GM18520 (cell line): ENCODE measurements at regions not wholly inside any gene's neighbourhood (a gene's known extent, or its start where the extent isn't known, plus 50 kb on each side); places are given as distances from the start of the nearest gene placed in this dataset.

Source experiments
- ATAC-seq: cut with Tn5 transposase; IDR thresholded peaks from one replicate; pipeline ENCODE4 v1.9.1; 2021; ENCODE audit not compliant: unreplicated experiment

DNA sequence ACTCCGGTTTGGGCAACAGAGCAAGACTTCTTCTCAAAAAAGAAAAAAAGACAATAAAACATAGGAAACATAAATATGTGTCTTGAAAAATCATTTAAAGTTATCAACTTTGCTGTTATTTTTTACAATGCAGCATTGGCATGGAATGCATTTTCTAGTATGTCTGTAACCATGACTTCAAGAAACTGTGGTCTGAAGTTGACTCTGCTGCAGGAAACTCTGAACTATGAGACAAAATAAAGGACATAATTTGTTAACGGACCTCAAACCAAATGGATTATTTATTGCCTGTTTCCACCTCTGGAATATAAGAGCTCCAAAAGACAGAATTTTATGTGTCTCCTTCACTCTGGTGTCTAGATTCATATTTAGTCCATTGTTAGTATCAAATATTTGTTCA, 79.1 kb downstream of the TRIB2 start:
- ATAC-seq: no peak

GRCh38 chr2:12796657-12797056, 79.9 kb downstream of the TRIB2 start:
- ATAC-seq: no peak

- no peak for ATAC-seq
Observed at GRCh38 chr2:12797815-12798214, 81.1 kb downstream of the TRIB2 start.

GRCh38 chr2:12803607-12804006, 86.9 kb downstream of the TRIB2 start:
- ATAC-seq: no peak

DNA sequence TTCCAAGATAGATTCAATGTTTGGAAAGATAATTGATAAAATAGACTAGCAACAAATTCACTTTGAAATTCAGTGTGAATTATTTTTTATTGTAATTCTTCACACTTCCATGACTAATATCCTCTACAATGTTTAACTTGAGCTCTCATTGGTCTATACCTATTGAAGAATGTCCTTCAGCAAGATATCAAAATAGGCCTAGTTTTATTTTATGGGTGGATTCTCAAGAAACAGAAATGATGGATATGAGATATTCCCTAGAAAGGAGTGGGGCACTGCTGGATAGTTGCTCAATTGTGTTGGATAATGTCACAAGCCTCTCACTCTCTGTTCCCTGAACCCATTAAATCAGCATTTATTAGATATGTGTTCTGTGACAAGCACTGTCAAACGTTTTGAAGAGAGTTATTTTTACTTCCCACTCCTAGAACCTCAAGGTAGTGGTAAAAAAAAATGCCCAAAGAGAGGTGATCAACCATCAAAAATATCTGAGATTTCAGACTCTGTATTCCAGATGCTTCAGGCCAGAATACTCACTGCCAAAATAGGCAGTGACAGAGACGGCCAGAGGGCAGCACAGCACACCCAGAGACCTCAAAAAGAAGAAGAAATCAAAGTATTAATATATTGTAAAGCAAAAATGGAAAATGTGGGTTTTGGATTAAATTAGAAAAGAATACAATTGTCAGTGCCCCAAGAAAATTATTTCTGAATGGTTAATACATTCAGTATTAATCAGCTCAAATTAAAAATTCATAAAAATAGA, 87.5 kb downstream of the TRIB2 start:
- no peak for ATAC-seq

DNA sequence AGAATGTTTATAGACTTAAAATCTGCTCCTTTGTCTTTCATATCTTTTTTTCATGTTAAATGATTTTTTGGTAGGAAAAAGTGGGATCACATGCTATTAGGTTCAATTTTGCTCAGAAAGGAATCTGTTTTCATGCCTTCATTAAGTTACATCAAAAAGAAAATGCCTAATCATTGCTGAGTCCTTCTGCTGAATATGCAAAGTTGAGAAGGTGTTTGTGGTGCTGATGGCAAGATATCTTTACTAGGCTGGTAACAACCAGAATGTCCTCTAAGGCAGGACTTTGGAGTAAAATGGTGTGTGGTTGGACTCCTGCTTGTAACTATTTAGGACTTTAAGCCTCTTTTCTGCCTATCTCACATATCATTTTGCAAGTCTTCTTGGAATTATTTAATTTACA, 88.3 kb downstream of the TRIB2 start:
- ATAC-seq: no peak

DNA sequence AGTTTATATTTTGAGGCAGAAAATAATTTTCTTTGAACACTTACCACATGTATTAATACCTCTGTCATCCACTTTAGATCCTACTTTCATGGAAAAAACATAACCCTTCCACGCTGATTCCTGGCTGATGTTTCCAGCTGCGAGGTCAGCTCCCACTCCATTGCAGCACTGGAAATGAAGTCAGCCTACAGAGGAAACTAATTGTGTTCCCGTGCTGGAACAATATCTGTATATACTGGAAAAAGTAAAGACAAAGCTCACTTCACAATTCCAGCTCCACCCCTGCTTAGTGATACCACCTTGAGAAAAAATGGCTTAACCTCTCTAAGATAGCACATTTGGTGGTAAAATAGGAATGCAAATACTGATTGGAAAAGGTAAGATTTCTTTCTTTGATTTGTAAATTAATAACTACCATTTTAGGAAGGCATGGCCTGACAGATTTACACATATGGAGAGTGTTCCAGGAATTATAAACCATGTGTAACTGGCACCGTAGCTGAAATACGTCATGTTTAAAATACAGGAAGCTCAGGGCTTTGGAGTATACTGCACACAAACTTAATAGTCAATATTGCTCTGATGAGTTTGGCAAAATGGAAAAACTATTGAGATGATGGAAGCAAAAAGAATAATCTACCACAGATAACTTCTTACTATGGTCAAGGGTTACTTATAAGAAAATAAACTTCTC, 90.0 kb downstream of the TRIB2 start:
- ATAC-seq: no peak

- no peak for ATAC-seq
Observed at GRCh38 chr2:12807907-12808810, 91.4 kb downstream of the TRIB2 start.

GRCh38 chr2:12809526-12809925, 92.8 kb downstream of the TRIB2 start:
- ATAC-seq: no peak

- no peak for ATAC-seq
Observed at GRCh38 chr2:12811916-12812315, 95.2 kb downstream of the TRIB2 start.

DNA sequence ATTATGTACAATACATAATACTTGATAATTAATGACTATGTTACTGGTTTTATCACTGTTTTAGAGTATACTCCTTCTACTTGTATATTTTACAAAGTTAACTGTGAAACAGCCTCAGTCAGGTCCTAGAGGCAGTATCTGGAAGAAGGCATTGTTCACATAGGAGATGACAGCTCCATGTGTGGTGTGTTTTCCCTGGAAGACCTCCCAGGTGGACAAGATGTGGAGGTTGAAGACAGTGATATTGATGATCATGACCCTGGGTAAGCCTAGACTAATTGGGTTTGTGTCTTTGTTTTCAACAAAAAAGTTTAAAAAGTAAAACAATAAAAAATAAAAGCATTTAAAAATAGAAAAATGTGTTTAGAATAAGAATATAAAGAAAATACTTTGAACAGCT, 96.4 kb downstream of the TRIB2 start:
- no peak for ATAC-seq

DNA sequence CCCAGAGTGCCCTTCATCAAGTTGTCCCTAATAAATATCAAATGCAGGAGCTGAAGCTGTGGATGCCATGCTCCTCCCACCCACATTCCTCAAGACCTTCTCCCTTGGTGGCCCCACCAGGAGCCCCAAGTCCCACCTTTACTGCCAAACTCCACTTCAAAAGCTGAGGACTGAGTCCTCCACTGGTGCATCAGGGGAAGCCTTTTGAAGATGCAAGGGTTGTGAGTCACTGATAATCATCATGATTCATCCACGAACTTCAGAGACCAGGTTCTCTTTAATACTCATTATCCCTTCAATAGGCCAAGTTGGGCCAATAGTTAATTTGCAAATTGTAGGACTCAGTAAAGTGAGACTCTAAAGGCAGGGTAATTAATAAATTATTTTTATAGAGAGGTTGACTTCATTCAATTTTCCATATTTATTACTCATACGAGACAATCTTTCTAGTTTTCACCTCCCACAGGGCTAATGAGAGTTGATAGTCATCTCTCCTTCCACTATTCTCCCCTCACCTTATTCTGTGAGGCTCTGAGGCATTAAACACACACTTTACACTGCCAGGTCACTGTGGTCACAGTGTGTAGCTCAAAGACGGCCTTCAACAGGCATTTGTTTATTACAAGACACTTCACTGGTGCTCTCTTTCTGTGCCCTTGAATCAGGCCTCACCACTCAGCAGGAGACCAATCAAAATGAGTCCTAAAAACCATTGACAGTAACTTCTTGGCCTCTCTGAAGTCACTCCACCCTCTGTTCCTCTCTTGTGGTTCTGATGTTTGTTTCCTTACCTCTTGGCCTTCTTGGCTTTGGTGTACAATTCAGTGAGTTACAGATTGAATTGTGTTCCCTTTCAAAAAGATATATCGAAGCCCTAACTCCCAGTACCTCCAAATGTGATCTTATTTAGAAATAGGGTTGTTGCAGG, 99.9 kb downstream of the TRIB2 start:
- ATAC-seq: no peak

DNA sequence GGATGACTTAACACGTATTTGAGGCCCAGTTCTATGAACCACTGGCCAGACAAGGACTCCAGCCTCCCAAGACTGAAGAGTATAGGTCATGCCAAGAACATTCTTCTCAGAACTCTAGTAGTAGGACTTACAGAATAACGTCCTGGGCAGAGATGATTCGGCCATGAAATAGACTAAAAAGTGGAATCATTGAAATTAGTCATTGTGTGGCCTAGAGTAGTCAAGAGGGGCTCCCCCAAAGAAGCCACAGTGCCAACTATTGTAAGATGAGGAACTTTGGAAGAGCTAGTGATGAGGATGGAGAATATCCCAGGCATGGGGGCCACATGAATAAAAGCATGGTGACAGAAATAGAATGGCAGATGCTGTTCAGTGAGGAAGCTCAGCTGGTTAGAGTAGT, 101.1 kb downstream of the TRIB2 start:
- ATAC-seq: no peak

DNA sequence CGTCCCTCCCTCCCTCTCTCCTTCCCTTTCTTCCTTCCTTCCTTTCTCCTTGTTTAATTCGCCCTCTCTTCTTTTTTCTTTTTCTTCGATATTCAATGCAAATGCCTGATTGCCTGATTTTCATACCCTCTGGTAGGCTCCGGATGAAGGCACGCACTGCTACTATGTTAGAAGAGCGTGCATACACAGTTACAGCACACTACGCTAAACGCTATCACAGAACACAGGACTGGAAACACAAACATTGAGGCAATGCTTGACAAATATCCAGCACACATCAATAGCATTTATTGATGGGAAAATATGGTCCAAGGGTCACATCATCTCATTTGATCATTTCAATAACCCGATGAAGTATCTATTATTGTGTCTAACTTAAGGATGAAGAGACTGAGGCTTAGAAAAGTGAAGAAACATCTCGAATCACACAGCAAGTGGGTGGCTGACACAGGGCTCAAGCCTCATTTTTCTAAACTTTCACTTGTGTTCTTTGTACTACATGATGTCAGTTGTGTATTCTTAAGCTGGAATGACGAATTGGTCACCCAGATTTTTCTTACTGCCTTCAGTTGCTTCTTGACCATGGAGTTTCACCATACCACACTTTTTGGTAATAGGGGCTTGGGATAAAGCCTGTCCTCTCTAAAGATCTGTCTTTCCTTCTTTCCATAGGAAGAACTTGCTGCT, 101.8 kb downstream of the TRIB2 start:
- ATAC-seq: no peak

- ATAC-seq: no peak
Observed at GRCh38 chr2:12819103-12819475, 102.4 kb downstream of the TRIB2 start.

- ATAC-seq: no peak
Observed at GRCh38 chr2:12819721-12820120, 103.0 kb downstream of the TRIB2 start.

DNA sequence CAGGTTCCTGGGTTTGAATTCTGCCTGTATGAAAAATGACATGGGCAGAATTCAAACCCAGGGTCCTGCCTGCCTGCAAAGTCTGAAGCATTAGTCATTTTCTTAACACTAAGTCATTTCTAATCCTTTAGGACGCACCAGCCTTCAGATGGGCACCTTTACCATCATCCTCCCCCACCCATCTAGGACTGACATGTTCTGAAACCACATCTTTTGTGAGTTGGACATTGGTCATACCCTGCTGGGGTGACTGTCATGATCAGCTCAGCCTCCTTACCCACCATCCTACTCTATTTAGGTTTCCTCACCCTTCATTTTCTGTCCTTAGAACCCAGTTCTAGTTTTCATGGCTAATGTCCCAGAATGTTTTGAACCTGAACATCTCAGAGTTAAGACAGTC, 104.9 kb downstream of the TRIB2 start:
- no peak for ATAC-seq

- ATAC-seq: no peak
Observed at GRCh38 chr2:12824351-12824777, 107.6 kb downstream of the TRIB2 start.

GRCh38 chr2:12824778-12825379, 108.1 kb downstream of the TRIB2 start:
- ATAC-seq: no peak

GRCh38 chr2:12826781-12827180, 110.0 kb downstream of the TRIB2 start:
- ATAC-seq: no peak
